NCI-H345 treated with DMSO at 0.1 percent for 48 hours (cell line): ENCODE measurements at regions not wholly inside any gene's neighbourhood (a gene's known extent, or its start where the extent isn't known, plus 50 kb on each side); places are given as distances from the start of the nearest gene placed in this dataset.
"Not testable (repeated sequence)": the region's sequence is repeated elsewhere in the genome, so short reads cannot be mapped to it uniquely, and the experiment has no call there.

ENCODE experiments used
- DNase-seq: peaks from one replicate; lab custom pipeline; 2025; ENCODE audit not compliant: unreplicated experiment; lab: John Stamatoyannopoulos, UW

DNA sequence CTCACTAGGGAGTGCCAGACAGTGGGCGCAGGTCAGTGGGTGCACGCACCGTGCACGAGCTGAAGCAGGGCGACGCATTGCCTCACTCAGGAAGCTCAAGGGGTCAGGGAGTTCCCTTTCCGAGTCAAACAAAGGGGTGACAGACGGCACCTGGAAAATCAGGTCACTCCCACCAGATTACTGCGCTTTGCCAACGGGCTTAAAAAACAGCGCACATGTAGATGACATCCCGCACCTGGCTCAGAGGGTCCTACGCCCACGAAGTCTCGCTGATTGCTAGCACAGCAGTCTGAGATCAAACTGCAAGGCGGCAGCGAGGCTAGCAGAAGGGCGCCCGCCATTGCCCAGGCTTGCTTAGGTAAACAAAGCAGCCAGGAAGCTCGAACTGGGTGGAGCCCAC lies 428.5 kb upstream of the SLC39A10 start:
- DNase-seq: not testable (repeated sequence)

DNA sequence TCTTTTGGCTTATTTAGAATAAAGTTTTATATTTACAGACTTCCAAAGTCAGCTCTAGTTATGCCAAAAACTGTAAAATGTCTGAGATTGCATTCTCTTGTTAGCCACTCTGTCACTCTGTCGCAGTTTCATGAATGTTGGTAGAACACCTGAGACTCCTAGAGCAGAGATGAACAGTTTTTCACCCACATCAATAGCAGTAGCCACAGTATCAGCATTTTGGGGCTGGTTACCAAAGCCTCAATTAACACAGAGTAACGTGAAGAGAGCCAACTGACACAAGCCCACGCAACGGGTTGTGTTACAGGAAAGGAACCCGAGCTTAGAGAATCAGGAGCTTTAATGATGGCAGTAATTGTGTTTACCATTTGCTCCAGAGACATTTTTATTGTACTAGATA lies 443.0 kb upstream of the SLC39A10 start:
- DNase-seq: no peak

DNA sequence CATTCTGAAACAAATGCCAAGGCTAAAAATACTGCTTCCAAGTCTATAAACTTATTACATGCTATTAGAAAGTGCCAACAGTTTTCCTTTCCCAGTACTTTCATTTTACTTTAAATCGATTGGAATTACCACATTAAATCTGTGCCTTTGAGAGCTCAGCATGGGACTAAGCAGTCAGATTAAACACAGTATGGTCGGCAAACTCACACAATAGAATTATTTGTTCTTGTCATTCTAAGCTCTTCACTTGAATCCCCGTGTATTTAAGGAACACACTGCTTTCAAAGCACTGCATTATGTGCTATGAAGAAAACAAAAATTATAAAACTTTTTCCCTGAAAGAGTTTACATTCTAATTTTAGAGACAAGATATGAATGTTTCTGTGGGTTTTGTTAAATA lies 444.4 kb upstream of the SLC39A10 start:
- DNase-seq: peak; percentile 72

DNA sequence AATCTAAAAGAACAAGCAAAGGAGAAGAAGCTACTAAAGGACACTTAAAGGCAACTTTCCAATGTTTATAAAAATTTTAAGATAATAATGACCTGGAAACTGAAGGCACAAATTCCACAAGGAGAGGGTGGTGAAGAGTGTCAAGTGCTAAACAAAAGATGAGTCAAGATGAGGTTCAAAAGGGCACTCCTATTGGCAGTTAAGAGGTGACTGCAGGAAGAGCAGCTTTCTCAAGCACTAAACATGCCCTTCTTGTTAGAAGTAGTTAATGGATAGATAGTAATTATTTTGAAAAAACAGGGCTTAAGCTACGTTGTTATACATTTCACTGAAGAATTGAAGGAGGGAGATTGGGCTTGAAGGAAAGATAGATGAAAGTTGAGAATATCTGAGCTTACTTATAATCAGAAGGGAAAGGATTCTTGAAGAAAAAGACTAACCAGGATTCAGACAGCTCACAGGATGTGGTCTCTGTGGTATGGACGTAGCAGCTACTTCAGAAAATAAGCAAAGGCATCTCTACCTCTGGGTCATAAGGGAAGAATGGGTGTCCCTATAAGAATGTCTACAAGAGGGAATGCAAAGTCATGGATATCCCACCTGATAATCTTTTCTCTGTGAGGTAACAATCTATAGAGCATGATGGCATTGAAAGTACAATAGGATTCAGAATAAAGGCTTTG lies 454.7 kb upstream of the SLC39A10 start:
- no peak for DNase-seq

DNA sequence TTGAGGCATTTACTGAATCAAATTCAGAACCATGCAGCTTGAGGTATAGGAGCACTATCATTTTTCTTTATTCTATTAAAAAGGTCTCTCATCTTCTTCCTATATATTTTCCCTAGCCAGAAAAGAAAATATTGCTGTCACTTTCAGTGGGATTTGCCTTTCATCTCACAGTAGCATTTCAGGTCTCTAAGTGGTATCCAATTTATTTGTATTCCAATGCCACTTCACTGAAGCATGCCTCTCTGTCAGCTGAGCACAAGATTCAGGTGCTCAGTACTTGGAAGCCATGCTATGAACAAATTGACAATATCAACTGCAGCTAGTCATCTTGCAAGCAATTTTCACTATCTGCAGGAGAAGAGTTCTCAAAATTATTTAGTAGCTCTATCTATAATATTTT lies 457.2 kb upstream of the SLC39A10 start:
- no peak for DNase-seq

DNA sequence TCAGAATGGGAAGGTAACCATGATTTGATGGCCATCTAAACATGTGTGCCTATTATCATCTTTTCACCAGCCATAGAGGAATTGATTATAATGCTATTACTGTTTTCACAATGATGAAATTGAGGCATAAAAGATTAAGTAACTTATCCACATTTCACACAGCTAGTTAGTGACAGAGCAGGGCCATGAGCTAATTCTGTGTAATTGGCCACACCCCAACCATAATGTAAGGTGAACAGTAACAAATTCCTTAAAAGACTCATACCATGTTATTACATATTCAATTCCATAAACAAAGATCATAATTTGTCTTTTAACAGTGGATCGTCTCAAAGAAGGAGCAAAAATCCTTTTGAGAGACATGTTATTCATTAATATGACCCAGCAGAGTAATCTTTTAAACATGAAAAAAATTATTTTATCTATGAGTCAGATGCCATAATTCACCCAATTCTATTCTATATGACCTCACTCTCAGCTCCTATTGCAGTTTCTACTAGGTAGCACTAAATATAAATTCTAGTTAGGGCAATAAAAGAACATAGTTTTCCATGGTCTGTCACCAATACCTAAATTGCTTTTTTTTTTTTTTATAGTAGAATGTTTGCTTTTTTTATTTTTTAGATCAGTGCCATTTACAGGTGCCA lies 475.8 kb upstream of the SLC39A10 start:
- DNase-seq: no peak

DNA sequence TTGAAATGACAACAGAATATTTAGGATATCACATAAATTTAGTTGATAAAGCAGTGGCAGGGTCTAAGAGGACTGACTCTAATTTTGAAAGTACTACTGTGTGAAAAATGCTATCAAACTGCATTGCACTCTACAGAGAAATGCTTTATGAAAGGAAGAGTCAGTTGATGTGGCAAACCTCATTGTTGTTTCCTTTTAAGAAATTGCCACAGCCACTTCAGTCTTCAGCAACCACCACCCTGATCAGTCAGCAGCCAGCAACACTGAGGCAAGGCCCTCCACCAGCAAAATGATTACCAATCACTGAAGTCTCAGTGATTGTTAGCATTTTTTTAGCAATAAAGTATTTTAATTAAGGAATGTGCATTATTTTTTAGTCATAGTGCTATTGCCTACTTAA lies 488.7 kb upstream of the SLC39A10 start:
- no peak for DNase-seq

DNA sequence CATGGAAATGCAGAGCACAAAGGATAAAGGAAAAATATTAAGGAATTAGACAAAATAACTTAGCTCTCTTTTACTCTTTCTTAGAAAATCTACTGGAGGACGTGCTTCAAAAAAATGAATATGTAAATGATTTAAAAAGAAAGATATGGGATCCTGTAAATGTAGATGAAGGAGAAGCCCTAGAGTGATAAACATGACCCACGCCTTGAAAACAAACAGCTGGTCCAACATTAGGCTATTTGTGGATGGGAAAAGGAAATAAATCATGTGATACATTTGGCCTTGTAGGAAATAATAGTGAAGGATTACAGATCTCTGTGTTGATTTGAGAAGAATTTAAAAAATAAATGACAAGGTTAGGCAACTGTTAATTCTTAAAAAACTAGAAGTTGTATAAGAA lies 492.1 kb upstream of the SLC39A10 start:
- no peak for DNase-seq

DNA sequence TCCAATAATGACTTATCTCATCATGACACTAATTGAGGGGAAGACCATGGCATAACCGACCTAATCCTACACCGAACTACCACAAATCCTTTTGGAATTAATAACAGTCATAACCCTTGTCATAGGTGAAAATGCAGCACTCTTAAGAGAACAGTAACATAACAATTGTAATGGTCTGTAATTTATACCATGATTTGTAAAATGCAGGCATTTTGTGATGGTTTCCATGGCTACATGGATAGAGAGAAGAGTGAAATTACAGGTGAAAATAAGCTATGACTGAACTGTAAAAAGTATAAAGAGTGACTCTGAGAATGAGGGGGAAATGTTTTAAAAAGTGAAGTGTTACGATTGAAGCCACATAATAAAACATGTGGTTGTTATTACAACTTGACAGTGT lies 494.1 kb upstream of the SLC39A10 start:
- DNase-seq: no peak

DNA sequence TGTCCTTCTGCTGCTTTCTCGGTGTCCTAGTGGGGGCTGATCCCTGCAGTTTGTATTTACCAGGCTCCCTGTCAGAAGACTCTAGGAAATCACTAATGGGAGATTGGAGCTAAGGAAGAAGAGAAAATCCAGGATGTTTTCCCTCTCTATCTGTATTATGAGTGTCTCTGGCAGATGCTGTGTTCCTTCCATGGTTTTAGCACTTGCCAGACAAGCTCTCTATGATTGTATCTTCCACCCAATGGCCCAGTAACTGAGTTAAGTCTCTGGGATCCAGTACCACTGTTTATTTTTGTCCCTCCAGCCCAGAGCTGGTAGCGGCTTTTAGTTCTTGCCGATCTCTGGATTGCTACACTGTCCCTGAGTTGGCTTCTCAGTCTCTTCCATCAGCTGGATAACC lies 494.8 kb upstream of the SLC39A10 start:
- no peak for DNase-seq

DNA sequence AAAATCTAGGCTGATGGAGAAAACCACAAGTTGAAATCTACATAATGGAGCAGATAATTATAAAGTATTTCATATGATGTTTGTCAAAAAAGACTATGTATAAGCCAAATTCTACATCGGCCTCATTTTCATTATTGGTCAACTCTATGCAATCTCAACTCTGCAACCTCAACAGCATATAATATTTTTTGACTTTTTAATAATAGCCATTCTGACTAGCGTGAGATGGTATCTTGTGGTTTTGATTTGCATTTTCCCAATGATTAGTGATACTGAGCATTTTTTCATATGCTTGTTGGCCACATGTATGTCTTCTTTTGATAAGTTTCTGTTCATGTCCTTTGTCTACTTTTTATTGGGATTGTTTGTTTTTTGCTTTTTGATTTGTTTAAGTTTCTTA lies 496.1 kb upstream of the SLC39A10 start:
- no peak for DNase-seq

DNA sequence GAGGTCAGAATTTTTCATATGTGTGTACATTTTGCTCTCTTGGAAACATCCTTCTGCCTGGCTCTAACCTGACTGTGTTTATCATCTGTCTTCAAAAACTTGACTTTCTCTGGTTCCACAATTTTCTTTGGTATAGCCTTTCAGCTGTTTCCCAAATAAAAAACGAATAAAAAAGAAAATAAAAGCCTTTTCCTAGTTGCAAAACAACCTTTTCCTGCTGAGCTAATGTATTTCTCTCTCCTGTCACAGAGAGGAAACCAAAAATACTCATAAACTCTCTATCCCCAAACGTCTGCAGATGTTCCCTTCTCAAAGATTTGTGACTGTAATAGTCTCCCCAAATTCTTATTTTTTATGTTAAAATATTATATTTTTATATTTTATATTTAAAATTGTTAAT lies 505.3 kb upstream of the SLC39A10 start:
- DNase-seq: no peak

DNA sequence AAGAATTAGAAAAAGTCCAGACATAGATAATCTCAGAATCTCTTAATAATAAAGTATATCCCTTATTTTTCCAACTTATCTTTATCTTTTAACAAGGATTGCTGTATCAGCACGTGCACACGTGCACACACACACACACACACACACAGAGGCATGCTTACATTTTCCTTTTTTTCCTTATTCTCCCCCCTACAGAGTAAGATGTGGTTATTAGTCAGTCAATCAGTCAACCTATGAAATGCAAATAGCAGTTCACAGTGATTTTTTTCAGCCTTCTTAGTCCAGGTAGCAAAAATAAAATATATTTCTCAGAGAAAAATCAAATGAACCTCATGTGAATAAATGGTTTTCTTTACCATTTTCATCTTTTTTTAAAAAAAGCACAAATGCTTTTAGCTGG lies 506.2 kb upstream of the SLC39A10 start:
- no peak for DNase-seq

DNA sequence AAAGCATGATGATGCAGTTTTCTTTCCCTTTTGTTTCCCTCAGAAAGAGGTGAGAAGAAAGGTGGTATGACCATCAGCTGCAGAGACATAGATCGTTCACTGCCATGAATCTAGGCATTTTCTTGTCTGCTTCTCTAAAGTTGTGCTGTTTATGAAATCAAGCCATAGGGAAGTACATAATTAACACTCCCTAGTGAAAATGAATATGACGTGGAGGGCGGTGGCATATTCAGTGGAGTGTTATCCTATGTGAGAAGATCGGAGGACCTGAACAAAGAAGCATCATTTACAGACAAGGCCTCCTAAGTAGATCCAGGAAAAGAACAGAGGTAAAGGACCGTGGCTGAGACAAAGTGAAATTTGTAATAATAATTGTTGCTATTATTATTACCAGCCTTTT lies 509.0 kb upstream of the SLC39A10 start:
- no peak for DNase-seq

DNA sequence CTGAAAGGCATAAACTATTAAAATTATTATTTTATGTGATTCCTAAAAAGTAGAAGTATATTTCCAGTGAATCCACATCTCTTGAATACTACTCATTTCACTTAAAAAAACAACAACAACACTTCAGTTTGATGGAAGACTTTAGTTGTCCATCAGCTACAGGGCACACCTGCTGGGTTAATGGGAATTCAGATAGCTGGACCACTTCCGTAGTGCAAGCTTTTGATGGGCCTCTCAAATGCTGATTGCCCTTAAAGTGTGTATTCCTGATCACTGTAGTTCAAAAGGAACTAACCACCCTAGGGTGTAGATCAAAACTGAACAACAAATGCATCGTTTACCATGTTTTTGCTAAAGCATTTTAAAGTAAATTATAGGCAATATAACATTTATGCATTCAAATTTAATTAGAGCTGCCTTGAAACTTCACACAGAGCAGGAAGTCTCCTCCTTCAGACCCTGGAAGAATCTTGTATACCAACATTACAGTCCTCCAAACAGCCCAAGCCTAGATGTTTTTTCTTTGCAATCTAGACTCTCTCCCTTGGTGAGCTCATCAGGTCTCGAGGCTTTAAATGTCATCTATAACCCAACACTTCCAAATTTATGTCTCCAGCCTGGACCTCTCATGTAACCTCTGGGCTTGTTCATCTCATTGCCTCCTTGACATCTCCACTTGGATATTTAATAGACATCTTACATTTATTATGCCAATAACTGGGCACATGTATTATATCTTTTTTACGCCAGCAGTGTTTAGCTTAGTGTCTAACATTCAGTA lies 510.1 kb upstream of the SLC39A10 start:
- DNase-seq: no peak

DNA sequence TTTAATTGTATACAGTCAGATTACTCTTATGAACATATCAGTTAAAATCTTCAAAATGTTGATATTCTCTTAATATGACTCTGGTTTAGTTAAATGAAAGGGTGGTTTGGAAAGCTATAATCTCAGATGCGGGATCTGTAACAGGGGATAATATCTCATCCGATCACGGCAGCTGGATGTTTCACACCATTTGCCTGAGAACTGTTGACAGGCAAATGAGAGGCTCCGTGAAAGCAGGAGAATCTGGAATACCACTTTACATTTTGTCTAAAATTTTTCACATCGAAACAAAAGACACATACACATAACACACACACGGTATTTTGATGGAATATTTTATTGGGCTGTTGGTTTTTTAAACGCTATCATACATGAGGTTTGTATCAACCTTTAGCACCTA lies 518.6 kb upstream of the SLC39A10 start:
- DNase-seq: no peak

DNA sequence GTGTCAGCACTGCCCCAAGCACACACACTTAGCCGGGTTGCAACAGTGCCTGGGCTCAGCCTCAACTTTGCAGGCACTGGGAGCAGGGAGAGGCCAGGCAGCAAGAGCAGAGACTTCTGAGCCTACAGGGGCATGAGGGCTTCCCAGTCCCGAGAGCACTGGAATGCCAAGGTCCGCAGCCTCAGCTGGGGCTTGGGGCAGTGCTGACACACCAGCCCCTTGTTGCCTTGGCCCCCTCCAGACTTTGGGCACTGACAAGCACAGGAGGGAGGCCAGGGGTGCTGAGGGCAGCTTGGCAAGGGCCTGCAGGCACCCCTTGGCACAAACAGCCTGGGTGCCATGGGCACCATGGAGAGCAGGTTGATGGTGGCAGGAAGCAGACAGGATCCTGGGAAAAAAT lies 531.1 kb upstream of the SLC39A10 start:
- DNase-seq: not testable (repeated sequence)

DNA sequence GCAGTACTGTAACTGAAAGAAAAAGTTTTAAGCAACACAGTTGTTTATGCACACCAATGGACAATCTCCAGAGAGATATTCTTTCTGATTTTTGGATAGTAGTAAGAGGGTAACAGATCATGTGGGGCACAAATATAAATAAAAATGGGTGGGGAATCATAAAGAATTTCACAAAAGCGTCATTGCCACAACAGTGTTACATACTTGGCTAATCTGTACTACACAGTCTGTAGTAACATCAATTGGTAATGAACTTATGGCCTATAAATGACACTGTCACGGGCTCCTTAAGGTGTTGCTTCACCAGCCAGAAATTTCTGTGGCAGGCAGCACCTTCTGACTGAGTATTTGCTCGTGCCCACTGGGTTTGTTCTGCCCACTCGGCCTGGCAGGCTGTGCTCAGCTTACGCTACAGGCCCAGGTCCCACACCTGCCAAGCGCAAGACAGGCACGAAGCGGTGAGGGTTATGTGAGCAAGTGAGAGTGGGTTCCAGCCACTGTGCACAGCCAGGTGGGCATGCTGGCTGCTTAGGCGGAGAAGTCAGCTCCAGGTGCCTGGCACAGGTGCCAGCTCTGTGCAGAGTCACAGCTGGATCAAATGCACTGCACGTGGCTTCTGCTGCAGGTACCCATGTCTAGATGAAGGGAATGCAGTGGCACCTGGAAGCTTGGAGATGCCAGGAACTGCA lies 532.5 kb upstream of the SLC39A10 start:
- DNase-seq: no peak

DNA sequence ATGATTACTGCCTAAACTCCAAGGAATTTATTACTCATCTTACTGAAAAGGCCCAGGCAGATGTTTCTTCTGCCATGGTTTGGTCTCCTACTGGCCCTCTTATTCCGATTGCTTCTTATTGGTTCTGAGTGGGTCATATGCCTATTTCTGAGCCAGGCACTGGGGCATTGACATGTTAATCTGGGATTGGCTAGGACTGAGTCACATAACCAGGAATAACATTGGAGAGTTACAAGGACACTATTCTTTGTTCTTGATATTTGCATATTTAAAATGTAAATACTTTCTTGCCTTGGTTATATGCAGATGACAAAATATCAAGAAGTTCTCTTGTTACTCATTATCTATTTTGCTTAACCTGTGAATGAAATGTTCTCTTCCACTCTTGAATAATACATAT lies 534.4 kb upstream of the SLC39A10 start:
- DNase-seq: no peak

DNA sequence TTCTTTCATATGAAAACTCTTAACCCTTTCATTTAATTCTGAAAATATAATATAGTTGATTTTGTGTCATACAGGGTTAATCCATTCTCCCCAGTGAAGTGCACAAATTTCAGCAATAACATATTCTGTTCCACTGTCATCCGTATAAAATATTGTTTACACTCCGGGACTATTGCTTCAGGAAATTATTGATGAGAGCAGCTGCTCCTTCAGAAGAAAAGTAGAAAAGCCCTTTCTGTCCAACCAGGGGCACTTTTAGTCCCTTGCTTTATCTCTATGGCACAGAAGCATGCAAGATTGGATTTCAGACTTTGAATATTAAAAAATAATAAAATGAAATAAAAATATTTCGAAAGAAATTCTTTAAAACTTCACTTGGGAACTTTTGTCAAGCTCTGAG lies 535.7 kb upstream of the SLC39A10 start:
- no peak for DNase-seq

DNA sequence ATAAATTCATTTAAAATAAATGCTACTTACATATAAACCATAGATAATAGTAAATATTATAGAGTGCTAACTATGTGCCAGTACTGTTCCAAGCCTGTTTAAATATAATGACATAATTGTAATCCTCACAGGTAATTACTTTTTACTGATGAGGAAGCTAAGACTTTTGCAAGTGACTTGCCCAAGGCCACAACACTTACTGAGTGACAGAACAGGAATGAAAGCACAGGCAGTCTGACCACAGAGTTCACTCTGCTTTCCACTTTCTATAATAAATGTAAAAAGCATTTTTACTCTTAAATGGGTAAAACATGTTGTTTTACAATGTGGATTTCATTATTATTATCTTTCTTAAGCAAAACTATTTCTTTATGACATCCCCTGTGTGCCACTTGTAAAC lies 537.8 kb upstream of the SLC39A10 start:
- no peak for DNase-seq

DNA sequence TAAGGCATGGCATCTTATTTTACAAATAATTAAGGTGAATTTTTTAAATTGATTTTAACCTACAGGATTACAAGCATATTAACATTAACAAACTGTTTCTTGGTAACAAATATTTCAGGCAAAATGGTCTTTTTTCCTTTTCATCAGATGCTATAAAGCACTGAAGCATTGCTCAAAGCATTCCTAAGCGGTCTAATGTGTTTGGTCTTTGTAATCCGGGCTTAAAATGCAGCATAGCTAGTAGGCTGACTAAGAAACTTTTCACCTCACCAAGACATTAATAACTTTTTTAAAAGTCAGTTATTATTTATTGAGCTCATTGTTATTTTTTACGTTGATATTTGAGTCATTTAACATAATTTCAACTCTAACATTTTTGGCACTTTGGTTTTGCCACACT lies 538.8 kb upstream of the SLC39A10 start:
- DNase-seq: no peak
